SK-N-SH treated with all-trans-retinoic acid at 6 μM for 48 hours (cell line): ENCODE measurements at regions not wholly inside any gene's neighbourhood (a gene's known extent, or its start where the extent isn't known, plus 50 kb on each side); places are given as distances from the start of the nearest gene placed in this dataset.

Experiments used
- ZNF565 ChIP-seq: fragments of 450-650 bp; formaldehyde crosslinking; conservative IDR thresholded peaks from 2 replicates; pipeline ENCODE4 v1.5.0; 2020; ENCODE audit warnings: low read depth, mild to moderate bottlenecking, moderate library complexity
- TF ChIP-seq, protein P1 (sequence below): fragments of 250-450 bp; sonication (Bioruptor Pico); IDR thresholded peaks from 2 replicates; pipeline ENCODE4 v1.8.0; 2020; ENCODE audit warnings: mild to moderate bottlenecking, moderate library complexity, borderline replicate concordance
- TF ChIP-seq, protein P2 (sequence below): fragments of 250-450 bp; sonication (Bioruptor Pico); IDR thresholded peaks from 2 replicates; pipeline ENCODE4 v1.5.1; 2020; ENCODE audit warnings: low read depth, mild to moderate bottlenecking, moderate library complexity

DNA sequence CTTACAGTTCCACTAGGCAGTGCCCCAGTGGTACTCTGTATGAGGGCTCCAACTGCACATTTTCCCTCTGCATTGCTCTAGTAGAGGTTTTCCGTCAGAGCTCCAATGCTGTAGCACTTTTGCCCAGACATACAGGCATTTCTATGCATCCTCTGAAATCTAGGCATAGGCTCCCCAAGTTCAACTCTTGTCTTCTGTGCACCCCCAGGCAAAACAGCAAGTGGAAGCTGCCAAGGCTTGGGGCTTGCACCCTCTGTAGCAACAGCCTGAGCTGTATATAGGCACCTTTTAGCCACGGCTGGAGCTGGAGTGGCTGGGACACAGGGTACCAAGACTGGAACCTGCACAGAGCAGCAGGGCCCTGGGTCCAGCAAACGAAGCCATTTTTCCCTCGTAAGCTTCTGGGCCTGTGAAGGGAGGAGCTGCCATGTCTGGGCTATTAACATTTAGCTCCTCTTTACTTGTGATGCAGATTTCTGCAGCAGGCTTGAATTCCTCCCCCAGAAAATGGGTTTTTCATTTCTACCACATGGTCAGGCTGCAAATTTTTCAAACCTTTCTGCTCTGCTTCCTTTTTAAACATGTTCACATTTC, 596.2 kb upstream of the ADGRB3 start:
- TF ChIP-seq ZNF565 (CRISPR knock-in tag) = no peak
- TF ChIP-seq, protein P1, sequence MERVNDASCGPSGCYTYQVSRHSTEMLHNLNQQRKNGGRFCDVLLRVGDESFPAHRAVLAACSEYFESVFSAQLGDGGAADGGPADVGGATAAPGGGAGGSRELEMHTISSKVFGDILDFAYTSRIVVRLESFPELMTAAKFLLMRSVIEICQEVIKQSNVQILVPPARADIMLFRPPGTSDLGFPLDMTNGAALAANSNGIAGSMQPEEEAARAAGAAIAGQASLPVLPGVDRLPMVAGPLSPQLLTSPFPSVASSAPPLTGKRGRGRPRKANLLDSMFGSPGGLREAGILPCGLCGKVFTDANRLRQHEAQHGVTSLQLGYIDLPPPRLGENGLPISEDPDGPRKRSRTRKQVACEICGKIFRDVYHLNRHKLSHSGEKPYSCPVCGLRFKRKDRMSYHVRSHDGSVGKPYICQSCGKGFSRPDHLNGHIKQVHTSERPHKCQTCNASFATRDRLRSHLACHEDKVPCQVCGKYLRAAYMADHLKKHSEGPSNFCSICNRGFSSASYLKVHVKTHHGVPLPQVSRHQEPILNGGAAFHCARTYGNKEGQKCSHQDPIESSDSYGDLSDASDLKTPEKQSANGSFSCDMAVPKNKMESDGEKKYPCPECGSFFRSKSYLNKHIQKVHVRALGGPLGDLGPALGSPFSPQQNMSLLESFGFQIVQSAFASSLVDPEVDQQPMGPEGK (CRISPR knock-in tag) = no peak
- TF ChIP-seq, protein P2, sequence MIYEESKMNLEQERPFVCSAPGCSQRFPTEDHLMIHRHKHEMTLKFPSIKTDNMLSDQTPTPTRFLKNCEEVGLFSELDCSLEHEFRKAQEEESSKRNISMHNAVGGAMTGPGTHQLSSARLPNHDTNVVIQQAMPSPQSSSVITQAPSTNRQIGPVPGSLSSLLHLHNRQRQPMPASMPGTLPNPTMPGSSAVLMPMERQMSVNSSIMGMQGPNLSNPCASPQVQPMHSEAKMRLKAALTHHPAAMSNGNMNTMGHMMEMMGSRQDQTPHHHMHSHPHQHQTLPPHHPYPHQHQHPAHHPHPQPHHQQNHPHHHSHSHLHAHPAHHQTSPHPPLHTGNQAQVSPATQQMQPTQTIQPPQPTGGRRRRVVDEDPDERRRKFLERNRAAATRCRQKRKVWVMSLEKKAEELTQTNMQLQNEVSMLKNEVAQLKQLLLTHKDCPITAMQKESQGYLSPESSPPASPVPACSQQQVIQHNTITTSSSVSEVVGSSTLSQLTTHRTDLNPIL = no peak
